ENCODE measurements at regions not wholly inside any gene's neighbourhood (a gene's known extent, or its start where the extent isn't known, plus 50 kb on each side); places are given as distances from the start of the nearest gene placed in this dataset.

GRCh38 chr9:113659740-113660139 lies 196.2 kb downstream of the RGS3 start:
- TF ChIP-seq POLR2AphosphoS5 (IDR thresholded peaks at IDR 0.05), result no peak
- TF ChIP-seq RAD21 (conservative IDR thresholded peaks at IDR 0.05), result no peak
- TF ChIP-seq CTCF (IDR thresholded peaks at IDR 0.05; ENCODE audit: poor library complexity, severe bottlenecking), result no peak
- TF ChIP-seq MXI1 (conservative IDR thresholded peaks at IDR 0.05; ENCODE audit: poor library complexity, severe bottlenecking), result no peak
- TF ChIP-seq EZH2 (IDR thresholded peaks at IDR 0.05; ENCODE audit: borderline replicate concordance, insufficient read depth, low read length, poor library complexity, severe bottlenecking), result no peak
- TF ChIP-seq EP300 (conservative IDR thresholded peaks at IDR 0.05; ENCODE audit: poor library complexity, severe bottlenecking), result no peak
- TF ChIP-seq TAF1 (IDR thresholded peaks at IDR 0.05; ENCODE audit: low read depth), result no peak

All from neural cell (in vitro differentiated cells).